Uterus (tissue), 2 donors: ENCODE measurements at regions not wholly inside any gene's neighbourhood (a gene's known extent, or its start where the extent isn't known, plus 50 kb on each side); places are given as distances from the start of the nearest gene placed in this dataset.

ENCODE experiments used
- POLR2A ChIP-seq, 2 donors: fragments of 450-650 bp; IDR thresholded peaks; one replicate each; pipeline ENCODE4 v1.6.1; 2016; ENCODE audit warnings: antibody characterized with exemption in 2 of 2, mild to moderate bottlenecking in 1 of 2, moderate library complexity in 1 of 2
- TF ChIP-seq, protein P1 (sequence below), 4 experiments: fragments of 200-600 bp in 2 of 4; fragments of 450-650 bp in 2 of 4; sonication (generic) in 2 of 4; IDR thresholded peaks; one replicate each; pipeline ENCODE4 v1.5.1; 2016 to 2019; ENCODE audit warnings: antibody characterized with exemption in 4 of 4, mild to moderate bottlenecking in 2 of 4, moderate library complexity in 1 of 4

DNA sequence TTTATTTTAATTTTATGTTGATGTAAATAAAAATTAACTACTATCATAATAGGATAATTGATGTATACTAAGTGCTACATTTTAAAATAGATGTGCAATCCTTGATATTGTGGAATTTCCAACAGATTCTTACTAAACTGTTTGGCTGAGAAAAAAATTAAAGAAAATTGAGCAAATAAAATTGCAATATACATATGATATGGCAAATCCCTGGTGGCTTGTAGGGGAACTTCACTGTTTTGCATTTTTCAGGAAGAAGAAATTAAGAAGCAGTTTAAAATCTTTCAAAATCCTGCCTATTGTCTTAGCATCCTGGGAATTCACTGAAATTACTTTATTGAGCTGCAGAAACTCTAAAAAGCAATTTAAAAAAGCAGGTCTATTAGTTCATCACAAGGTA is 191.4 kb upstream of the ADGRB3 start:
- TF ChIP-seq, protein P1, sequence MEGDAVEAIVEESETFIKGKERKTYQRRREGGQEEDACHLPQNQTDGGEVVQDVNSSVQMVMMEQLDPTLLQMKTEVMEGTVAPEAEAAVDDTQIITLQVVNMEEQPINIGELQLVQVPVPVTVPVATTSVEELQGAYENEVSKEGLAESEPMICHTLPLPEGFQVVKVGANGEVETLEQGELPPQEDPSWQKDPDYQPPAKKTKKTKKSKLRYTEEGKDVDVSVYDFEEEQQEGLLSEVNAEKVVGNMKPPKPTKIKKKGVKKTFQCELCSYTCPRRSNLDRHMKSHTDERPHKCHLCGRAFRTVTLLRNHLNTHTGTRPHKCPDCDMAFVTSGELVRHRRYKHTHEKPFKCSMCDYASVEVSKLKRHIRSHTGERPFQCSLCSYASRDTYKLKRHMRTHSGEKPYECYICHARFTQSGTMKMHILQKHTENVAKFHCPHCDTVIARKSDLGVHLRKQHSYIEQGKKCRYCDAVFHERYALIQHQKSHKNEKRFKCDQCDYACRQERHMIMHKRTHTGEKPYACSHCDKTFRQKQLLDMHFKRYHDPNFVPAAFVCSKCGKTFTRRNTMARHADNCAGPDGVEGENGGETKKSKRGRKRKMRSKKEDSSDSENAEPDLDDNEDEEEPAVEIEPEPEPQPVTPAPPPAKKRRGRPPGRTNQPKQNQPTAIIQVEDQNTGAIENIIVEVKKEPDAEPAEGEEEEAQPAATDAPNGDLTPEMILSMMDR (IDR thresholded peaks at IDR 0.05) = no peak
- no peak for TF ChIP-seq POLR2A (IDR thresholded peaks at IDR 0.05)
